ENCODE measurements at regions not wholly inside any gene's neighbourhood (a gene's known extent, or its start where the extent isn't known, plus 50 kb on each side); places are given as distances from the start of the nearest gene placed in this dataset.

DNA sequence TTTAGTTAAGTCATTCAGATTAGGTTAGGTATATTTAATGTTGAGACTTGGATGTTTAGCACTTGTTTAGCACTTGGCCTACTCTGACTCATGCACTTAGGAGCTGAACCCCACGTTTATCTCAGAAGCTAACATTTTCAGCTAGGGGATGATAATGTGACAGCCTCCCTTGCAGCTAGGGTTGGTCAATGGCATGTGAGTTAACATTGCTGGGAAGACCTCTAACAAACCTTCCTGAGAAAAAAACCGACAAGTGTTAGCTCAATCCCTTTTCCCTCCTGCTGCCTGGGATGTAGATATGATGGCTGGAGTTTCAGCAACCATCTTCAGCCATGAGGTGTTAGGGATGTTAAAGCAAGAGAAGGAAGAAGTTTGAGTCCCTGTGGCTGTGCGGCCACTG lies 185.0 kb upstream of the FOXF1 start:
- ChIA-PET POLR2A (ENCODE audit: unreplicated experiment) (no interaction called here), CTCF (no interaction called here)
- no peak overlapping the region for H2AFZ ChIP-seq
- intact Hi-C loops (cut with micrococcal nuclease; ENCODE audit: unreplicated experiment): no loop called here
- TF ChIP-seq, protein P1, sequence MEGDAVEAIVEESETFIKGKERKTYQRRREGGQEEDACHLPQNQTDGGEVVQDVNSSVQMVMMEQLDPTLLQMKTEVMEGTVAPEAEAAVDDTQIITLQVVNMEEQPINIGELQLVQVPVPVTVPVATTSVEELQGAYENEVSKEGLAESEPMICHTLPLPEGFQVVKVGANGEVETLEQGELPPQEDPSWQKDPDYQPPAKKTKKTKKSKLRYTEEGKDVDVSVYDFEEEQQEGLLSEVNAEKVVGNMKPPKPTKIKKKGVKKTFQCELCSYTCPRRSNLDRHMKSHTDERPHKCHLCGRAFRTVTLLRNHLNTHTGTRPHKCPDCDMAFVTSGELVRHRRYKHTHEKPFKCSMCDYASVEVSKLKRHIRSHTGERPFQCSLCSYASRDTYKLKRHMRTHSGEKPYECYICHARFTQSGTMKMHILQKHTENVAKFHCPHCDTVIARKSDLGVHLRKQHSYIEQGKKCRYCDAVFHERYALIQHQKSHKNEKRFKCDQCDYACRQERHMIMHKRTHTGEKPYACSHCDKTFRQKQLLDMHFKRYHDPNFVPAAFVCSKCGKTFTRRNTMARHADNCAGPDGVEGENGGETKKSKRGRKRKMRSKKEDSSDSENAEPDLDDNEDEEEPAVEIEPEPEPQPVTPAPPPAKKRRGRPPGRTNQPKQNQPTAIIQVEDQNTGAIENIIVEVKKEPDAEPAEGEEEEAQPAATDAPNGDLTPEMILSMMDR (conservative IDR thresholded peaks at IDR 0.05): no peak
- no peak for TF ChIP-seq EZH2 (IDR thresholded peaks at IDR 0.05; ENCODE audit: low read depth)
- H3K9me3 ChIP-seq (ENCODE audit: insufficient read depth, low read depth): no peaks in the 10 kb centered on the region
- no peaks in the 10 kb centered on the region for H4K20me1 ChIP-seq (ENCODE audit: insufficient read depth)
- H3K27me3 ChIP-seq (ENCODE audit: insufficient read depth, low read depth): peaks cover 91% of the 10 kb centered on the region
- H3K27ac ChIP-seq: no peak overlapping the region
- H3K4me2 ChIP-seq: no peak overlapping the region
- no peaks in the 10 kb centered on the region for H3K79me2 ChIP-seq (ENCODE audit: low read depth)
- H3K9me2 ChIP-seq (ENCODE audit: insufficient read depth): no peaks in the 10 kb centered on the region
- H3K36me3 ChIP-seq (ENCODE audit: low read depth): no peaks in the 10 kb centered on the region
- DNase-seq: no peak
- no TSS peak for BruUV-seq (replicated peaks)
- H3K4me3 ChIP-seq: no peak overlapping the region
- H3K4me1 ChIP-seq (replicated peaks; ENCODE audit: insufficient read depth): no peaks in the 10 kb centered on the region
- H3F3A ChIP-seq (ENCODE audit: insufficient read depth, low read depth): no peaks in the 10 kb centered on the region

DNA sequence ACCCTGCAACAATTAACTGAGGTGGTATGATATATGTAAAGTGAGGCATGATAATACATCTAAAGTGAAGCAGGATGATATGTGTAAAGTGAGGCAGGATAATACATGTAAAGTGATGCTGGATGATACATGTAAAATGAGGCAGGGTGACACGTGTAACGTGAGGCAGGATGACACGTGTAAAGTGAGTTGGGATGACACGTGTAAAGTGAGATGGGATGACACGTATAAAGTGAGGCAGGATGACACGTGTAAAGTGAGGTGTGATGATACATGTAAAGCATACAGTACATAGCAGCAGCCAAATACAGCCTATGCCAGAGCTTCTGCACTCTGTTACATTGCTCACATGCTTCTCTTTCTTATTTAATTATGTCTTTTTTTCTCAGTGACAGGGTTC lies 184.4 kb upstream of the FOXF1 start:
- ChIA-PET CTCF (no interaction called here), POLR2A (ENCODE audit: unreplicated experiment) (no interaction called here)
- H4K20me1 ChIP-seq (ENCODE audit: insufficient read depth): no peaks in the 10 kb centered on the region
- H3K79me2 ChIP-seq (ENCODE audit: low read depth): no peaks in the 10 kb centered on the region
- H3K4me2 ChIP-seq: no peak overlapping the region
- TF ChIP-seq EZH2 (IDR thresholded peaks at IDR 0.05; ENCODE audit: low read depth): no peak
- TF ChIP-seq, protein P1 (conservative IDR thresholded peaks at IDR 0.05): no peak
- H3K27ac ChIP-seq: no peak overlapping the region
- H3K27me3 ChIP-seq (ENCODE audit: insufficient read depth, low read depth): peaks cover 91% of the 10 kb centered on the region
- no peaks in the 10 kb centered on the region for H3K9me2 ChIP-seq (ENCODE audit: insufficient read depth)
- no peak overlapping the region for H3K4me3 ChIP-seq
- no peak overlapping the region for H2AFZ ChIP-seq
- BruUV-seq (replicated peaks): no TSS peak
- intact Hi-C loops (cut with micrococcal nuclease; ENCODE audit: unreplicated experiment): no loop called here
- DNase-seq: no peak
- H3K36me3 ChIP-seq (ENCODE audit: low read depth): no peaks in the 10 kb centered on the region
- no peaks in the 10 kb centered on the region for H3K4me1 ChIP-seq (replicated peaks; ENCODE audit: insufficient read depth)
- no peaks in the 10 kb centered on the region for H3K9me3 ChIP-seq (ENCODE audit: insufficient read depth, low read depth)
- no peaks in the 10 kb centered on the region for H3F3A ChIP-seq (ENCODE audit: insufficient read depth, low read depth)

DNA sequence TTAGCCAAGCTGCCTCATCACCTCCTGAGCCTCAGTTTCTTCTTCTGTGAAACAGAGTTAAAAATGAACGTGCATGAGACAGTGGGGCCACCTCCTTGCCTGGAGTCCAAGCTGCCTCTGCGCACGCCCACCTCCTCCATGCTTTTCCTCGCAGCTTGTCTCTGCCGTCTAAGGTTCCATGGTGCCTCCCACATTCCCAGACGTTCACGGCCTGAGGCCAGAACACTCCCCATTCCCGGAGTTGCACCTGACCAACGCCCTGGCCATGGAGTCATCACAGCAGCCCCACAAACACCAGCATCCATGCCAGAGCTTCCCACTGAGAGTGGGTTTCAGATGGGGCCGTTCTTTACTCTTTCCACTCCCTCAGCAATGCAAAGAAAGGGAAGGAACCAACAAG lies 183.0 kb upstream of the FOXF1 start:
- Histone ChIP-seq H3K79me2 (ENCODE audit: low read depth) (no peaks in the 10 kb centered on the region), H3K4me3 (no peak overlapping the region), H3K27me3 (ENCODE audit: insufficient read depth, low read depth) (peaks cover 92% of the 10 kb centered on the region), H3K27ac (no peak overlapping the region), H3F3A (ENCODE audit: insufficient read depth, low read depth) (no peaks in the 10 kb centered on the region), H3K4me2 (no peak overlapping the region), H3K4me1 (replicated peaks; ENCODE audit: insufficient read depth) (no peaks in the 10 kb centered on the region), H2AFZ (no peak overlapping the region), H4K20me1 (ENCODE audit: insufficient read depth) (no peaks in the 10 kb centered on the region), H3K9me3 (ENCODE audit: insufficient read depth, low read depth) (no peaks in the 10 kb centered on the region), H3K36me3 (ENCODE audit: low read depth) (no peaks in the 10 kb centered on the region), H3K9me2 (ENCODE audit: insufficient read depth) (no peaks in the 10 kb centered on the region)
- ChIA-PET CTCF (no interaction called here), POLR2A (ENCODE audit: unreplicated experiment) (no interaction called here)
- intact Hi-C loops (cut with micrococcal nuclease; ENCODE audit: unreplicated experiment): no loop called here
- BruUV-seq (replicated peaks): no TSS peak
- DNase-seq: no peak
- TF ChIP-seq, protein P1 (conservative IDR thresholded peaks at IDR 0.05): no peak
- no peak for TF ChIP-seq EZH2 (IDR thresholded peaks at IDR 0.05; ENCODE audit: low read depth)

Measured in PC-9 (cell line).